ENCODE measurements at regions not wholly inside any gene's neighbourhood (a gene's known extent, or its start where the extent isn't known, plus 50 kb on each side); places are given as distances from the start of the nearest gene placed in this dataset.
"Not testable (repeated sequence)": the region's sequence is repeated elsewhere in the genome, so short reads cannot be mapped to it uniquely, and the experiment has no call there.

DNA sequence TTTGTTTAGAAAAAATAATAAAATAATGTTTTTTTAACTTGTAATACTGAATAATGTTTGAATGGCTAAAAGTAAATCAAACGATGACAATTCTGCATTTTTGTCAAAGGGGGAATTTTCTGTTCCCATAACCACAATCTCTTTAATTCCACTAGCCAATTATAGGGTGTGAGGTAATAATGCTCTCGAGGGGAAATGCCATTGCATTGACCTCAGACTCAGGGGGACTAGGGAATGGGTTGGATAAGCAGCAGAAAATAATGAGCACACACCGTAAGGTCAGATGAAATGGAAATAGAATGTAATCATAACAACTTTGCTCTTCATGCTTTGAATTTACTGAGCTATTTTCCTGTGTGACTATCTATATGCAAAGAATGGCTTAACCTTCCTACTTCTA lies 584.7 kb downstream of the RFPL4B start:
- TF ChIP-seq POLR2A (IDR thresholded peaks at IDR 0.05; ENCODE audit: low read depth, low read length) = no peak
- FAIRE-seq (no peak), DNase-seq (ENCODE audit: insufficient read length, low spot score) (no peak)

DNA sequence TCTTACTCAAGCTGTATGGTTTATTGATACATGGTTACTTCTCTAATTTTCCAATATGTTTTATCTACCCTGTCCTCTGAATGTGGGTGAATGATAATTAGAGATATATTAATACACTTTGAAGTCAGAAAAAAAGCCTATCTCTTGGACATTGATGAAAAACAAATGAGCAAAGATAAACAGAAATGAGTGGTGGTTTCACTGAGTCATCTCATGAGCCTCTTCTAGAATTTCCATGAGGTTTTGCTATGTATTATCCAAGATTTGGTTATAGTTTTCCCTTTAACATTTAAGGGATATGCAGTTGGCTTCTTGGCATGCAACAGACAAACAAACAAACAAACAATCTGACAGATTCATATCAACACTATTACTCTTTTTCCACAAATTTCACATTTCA lies 586.8 kb downstream of the RFPL4B start:
- no peak for FAIRE-seq
- no peak for DNase-seq (ENCODE audit: insufficient read length, low spot score)
- TF ChIP-seq POLR2A (IDR thresholded peaks at IDR 0.05; ENCODE audit: low read depth, low read length) = no peak

DNA sequence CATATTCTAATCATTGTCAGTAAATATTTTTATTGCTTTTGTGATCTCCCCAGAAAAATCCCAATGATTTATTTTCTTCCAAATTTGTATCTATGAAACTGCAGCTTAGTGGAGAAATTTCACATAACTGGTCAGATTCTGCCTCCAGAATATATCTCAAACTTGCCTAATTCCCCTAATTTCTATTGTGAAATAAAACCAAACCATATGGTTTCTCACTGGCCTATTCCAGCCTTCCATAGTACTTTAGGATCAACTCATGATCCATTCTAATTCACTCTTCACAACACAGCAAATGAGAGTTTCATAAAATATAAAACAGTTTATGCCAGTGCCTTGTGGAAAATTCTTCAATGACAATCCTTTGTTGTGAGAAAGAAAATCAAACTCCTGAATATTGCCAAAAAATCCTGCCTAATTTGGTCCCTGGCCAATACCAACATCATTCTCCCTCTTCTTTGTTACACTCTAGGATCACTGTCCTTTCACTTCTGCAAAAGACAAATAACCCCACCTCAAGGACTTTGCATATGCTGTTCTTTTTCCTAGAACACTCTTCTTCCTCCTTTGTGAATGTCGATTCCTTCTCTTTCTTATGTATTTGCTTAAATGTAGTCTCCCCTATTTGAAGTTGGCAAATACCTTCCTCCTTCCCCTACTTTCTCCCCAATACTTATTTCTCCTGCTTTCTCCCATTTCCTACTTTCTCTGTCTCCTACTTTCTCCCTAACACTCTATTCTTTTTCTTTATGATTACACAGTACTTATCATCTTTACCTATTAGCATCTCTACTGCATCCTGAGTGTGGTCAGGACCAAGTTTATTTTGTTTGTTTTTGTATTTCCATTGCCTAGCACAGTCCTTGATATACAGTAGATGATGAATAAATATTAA lies 587.5 kb downstream of the RFPL4B start:
- DNase-seq (ENCODE audit: insufficient read length, low spot score) = no peak
- TF ChIP-seq POLR2A (IDR thresholded peaks at IDR 0.05; ENCODE audit: low read depth, low read length) = no peak
- no peak for FAIRE-seq

DNA sequence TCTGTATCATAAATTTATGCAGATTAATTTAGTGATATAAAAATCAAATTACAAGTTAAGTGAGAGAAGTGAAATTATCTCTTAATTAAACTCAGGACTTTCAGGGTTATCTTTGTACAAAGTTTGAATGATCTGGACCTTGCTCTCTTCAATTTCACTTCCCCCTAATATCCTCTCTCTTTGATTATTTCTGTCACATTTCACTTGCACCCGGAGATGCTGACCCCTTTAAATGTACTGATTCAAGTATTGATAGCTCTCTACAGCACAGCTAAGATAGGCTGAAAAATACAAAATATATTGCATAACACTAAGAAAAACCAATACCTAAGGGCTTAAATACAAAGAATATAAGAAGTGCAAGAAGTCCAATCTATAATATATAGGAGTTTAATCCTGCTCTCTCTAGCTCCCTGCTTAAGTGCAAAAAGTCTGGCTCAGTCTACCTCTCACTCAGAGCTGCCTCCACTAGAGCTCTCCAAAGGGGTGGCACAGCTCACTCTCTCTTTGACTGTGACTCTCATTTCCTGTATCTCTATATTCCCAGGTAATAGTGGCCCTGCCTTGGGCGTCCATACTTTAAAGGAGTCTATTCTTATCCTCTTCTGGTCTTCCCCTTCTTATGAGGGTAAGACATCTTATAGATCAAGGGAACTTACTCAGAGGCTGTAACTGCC lies 588.4 kb downstream of the RFPL4B start:
- no peak for FAIRE-seq
- no peak for DNase-seq (ENCODE audit: insufficient read length, low spot score)
- TF ChIP-seq POLR2A (IDR thresholded peaks at IDR 0.05; ENCODE audit: low read depth, low read length) = no peak

DNA sequence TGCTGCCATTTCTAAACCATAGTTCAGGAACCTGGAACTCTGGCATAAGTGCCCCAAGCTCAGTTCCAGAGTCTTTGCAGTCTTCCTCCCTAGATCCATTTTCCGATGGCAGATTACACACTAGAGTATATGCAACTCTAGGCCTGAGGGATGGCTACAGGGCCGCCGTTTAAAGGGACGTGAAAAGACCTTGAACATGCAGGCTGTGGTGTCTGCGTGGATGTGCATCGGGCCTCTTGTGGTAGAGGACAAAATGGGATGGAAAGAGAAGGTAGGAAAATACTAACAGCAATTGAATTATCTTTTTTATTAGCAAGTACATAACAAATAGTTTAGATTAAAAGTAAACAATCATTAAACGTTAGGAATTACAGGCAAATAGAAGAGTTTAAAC lies 588.9 kb downstream of the RFPL4B start:
- no peak for TF ChIP-seq POLR2A (IDR thresholded peaks at IDR 0.05; ENCODE audit: low read depth, low read length)
- DNase-seq (ENCODE audit: insufficient read length, low spot score) (no peak), FAIRE-seq (no peak)

DNA sequence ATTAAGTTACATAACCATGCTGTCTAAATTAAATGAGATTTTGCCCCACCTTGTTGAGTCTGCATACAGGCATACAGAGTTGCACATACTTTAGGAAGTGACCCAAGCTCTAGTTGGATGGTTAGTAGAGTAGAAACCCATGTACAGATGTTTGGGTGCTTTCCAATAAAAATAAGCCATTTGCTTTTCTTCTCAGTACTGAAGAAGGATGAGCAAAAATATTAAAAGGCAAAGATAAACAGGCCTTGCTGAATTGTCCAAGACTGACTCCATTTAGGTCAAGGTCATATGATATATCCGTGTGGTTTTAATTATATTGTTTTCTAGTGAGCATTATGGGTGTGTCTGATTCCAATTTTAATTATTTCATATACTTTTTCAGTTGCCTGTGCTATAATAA lies 589.4 kb downstream of the RFPL4B start:
- TF ChIP-seq POLR2A (IDR thresholded peaks at IDR 0.05; ENCODE audit: low read depth, low read length) = no peak
- FAIRE-seq (no peak), DNase-seq (ENCODE audit: insufficient read length, low spot score) (no peak)

DNA sequence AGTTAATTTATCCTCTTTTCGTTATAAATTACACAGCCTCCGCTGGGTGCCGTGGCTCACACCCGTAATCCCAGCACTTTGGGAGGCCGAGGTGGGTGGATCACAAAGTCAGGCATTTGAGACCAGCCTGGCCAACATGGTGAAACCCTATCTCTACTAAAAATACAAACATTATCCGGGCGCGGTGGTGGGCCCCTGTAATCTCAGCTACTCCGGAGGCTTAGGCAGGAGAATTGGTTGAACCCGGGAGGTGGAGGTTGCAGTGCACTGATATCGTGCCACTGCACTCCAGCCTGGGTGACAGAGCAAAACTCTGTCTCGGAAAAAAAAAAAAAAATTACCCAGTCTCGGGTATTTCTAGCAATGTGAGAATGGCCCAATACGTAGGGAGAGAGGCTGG lies 590.6 kb downstream of the RFPL4B start:
- not testable (repeated sequence) for FAIRE-seq; DNase-seq (ENCODE audit: insufficient read length, low spot score)

DNA sequence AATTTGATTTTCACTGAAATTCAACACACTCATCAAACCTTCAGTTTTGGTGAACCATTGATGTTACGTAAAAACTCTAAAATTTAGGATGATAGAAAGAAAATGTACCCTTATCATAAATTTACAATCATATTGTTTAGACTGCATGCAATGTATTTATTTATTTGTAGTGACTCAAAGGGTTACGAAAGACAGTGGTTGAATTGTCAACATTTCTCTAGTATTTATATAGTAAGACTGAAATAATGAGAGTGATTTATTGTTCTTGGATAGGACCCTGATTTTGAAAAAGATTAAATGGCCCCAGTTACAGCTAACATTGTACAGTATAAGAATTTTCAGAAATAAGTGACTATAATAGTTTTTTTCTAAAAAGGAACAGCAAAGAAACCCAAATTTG lies 591.5 kb downstream of the RFPL4B start:
- FAIRE-seq = no peak
- no peak for DNase-seq (ENCODE audit: insufficient read length, low spot score)
- no peak for TF ChIP-seq POLR2A (IDR thresholded peaks at IDR 0.05; ENCODE audit: low read depth, low read length)

DNA sequence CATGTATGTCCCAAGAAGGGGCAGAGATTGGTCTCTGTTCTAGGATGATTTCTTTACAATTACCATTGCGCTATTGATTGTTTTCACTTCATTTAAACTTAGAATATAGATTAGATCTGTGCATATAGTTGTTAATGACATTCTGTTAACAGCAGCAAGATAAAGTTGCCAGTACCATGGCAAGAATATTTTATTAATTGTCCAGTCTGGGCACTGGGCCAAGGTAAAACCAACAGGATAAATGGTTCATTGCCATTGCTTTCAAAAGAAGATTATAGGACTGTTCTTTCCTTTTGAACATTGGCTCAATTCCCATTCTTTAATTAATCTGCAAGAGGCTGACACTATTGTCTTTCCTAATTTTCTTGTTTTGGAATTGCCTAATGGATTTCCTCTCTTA lies 592.4 kb downstream of the RFPL4B start:
- no peak for FAIRE-seq
- TF ChIP-seq POLR2A (IDR thresholded peaks at IDR 0.05; ENCODE audit: low read depth, low read length) = no peak
- no peak for DNase-seq (ENCODE audit: insufficient read length, low spot score)

DNA sequence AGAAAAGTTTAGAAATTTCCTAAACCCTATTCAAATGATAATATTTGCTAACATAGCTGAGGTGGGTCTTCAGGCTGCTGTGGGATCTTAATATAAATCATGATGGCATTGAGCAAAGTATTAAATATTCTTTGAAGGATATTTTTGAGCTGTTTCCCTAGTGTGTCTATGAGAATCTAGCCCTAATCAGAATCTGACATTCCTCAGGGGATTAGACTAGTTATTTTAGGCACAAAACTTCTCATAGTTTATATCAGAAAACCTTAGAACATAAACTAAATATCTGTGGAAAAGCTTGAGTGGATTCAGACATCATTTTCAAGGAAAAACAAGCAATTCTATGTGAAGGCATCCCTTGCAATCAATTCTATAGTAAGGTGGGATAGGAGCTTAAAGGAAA lies 594.5 kb downstream of the RFPL4B start:
- DNase-seq (ENCODE audit: insufficient read length, low spot score) (no peak), FAIRE-seq (no peak)
- no peak for TF ChIP-seq POLR2A (IDR thresholded peaks at IDR 0.05; ENCODE audit: low read depth, low read length)

DNA sequence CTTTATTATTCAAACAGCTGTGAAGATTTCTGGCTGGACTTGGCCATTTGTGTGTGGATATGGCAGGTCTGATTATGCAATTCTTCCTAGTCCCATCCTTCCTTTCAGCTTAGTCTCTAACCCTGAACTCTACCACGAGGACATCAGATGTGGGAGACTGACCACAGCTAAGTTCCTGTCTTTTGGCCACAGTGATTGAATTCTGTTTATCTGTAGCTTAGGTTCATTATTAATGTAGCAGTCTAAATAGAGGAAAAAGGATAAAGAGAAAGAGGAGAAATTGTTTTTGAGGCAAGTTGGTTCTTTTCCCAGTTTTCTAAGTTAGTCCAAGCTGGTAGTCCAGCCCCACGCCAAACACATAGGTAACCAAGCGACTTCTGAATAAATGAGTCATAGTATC lies 598.9 kb downstream of the RFPL4B start:
- no peak for TF ChIP-seq POLR2A (IDR thresholded peaks at IDR 0.05; ENCODE audit: low read depth, low read length)
- FAIRE-seq = no peak
- no peak for DNase-seq (ENCODE audit: insufficient read length, low spot score)

DNA sequence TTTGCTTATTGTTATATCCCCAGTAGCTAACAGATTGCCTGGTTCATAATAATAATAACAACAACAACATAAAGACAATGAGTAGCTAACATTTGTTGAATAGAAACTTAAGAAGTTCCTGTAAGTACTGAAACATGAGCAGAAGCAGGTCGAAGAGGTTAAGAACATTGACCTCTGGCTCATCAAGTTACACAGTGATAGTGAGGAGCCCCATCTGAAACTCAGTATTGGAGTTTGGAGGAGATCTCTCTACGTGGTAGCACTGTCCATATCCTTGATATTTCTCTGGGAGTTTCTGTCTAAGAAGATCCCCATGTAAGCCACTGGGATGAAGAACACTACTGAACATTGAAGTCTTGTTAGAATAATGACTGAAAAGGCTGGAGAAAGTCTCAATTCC lies 600.4 kb downstream of the RFPL4B start:
- no peak for TF ChIP-seq POLR2A (IDR thresholded peaks at IDR 0.05; ENCODE audit: low read depth, low read length)
- FAIRE-seq (no peak), DNase-seq (ENCODE audit: insufficient read length, low spot score) (no peak)

DNA sequence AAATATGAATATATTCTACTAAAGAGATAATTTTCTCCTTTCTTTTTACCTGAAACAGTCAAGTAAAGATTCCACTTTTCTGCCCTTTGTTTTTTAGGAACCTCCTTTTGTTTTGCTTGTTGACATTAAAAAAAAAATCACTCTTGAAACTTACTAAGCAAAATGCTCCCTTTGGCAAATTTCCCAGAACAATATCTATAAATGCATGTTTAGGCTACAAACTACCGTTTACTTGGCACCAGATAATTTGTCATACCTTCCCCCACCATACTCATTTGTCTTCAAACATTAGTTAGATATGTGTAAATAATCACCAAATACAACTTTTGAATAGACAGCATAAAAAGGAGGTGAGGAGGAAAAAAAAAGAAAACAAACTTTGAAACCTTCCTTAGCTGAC lies 604.7 kb downstream of the RFPL4B start:
- FAIRE-seq (no peak), DNase-seq (ENCODE audit: insufficient read length, low spot score) (no peak)
- no peak for TF ChIP-seq POLR2A (IDR thresholded peaks at IDR 0.05; ENCODE audit: low read depth, low read length)

DNA sequence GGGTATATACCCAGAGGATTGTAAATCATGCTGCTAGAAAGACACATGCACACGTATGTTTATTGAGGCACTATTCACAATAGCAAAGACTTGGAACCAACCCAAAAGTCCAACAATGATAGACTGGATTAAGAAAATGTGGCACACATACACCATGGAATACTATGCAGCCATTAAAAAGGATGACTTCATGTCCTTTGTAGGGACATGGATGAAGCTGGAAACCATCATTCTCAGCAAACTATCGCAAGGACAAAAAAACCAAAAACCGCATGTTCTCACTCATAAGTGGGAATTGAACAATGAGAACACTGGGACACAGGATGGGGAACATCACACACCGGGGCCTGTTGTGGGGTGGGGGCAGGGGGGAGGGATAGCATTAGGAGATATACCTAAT lies 608.6 kb downstream of the RFPL4B start:
- not testable (repeated sequence) for FAIRE-seq; DNase-seq (ENCODE audit: insufficient read length, low spot score)
